ENCODE measurements at regions not wholly inside any gene's neighbourhood (a gene's known extent, or its start where the extent isn't known, plus 50 kb on each side); places are given as distances from the start of the nearest gene placed in this dataset.

GRCh38 chr4:93888768-93889167 lies 60.2 kb downstream of the ATOH1 start:
- TF ChIP-seq CREB5 (CRISPR knock-in tag; IDR thresholded peaks at IDR 0.05; ENCODE audit: low read depth), result no peak
- no peak for TF ChIP-seq PATZ1 (CRISPR knock-in tag; IDR thresholded peaks at IDR 0.05; ENCODE audit: borderline replicate concordance)
- TF ChIP-seq BACH2 (CRISPR knock-in tag; IDR thresholded peaks at IDR 0.05; ENCODE audit: borderline replicate concordance), result no peak
- TF ChIP-seq OSR1 (CRISPR knock-in tag; IDR thresholded peaks at IDR 0.05), result no peak
- TF ChIP-seq ESRRG (CRISPR knock-in tag; IDR thresholded peaks at IDR 0.05), result no peak
- no peak for TF ChIP-seq ARNTL (CRISPR knock-in tag; IDR thresholded peaks at IDR 0.05; ENCODE audit: borderline replicate concordance, low read depth)
- no peak for TF ChIP-seq ZFP30 (CRISPR knock-in tag; IDR thresholded peaks at IDR 0.05)
- no peak for TF ChIP-seq ZNF70 (CRISPR knock-in tag; IDR thresholded peaks at IDR 0.05)
- TF ChIP-seq CSDC2 (CRISPR knock-in tag; IDR thresholded peaks at IDR 0.05), result no peak
